IMR-90 (cell line): ENCODE measurements at regions not wholly inside any gene's neighbourhood (a gene's known extent, or its start where the extent isn't known, plus 50 kb on each side); places are given as distances from the start of the nearest gene placed in this dataset.
A peak's percentile ranks its signal among the peaks of the same experiment; 100 is the strongest.

Source experiments
- ATAC-seq: fragments of 200-7000 bp; cut with Tn5 transposase; 2 replicates; pipeline ENCODE4 v1.9.1; 2020; ENCODE audit warnings: low read depth, mild to moderate bottlenecking, moderate library complexity
- BruUV-seq: library from RNA; stranded (reverse); fragments of 400-500 nt; replicated peaks from 2 replicates; lab custom pipeline; 2021; lab: Mats Ljungman, UMichigan
- CTCF ChIA-PET: fragments of 300-600 bp; formaldehyde crosslinking; extraction: SDS; loops from one replicate; lab custom pipeline; 2021; ENCODE audit warnings: antibody characterized with exemption; lab: Yijun Ruan, JAX
- POLR2A ChIA-PET: fragments of 300-600 bp; sonication (Branson Sonifier 250); formaldehyde crosslinking; loops from one replicate; lab custom pipeline; 2022; ENCODE audit warnings: antibody characterized with exemption; ENCODE audit not compliant: unreplicated experiment; lab: Charles Lee
- DNase-seq: peaks from one replicate; pipeline ENCODE4 v3.0.0; 2013
- H2AFZ ChIP-seq: replicated peaks from 2 replicates; pipeline ENCODE3; 2013; ENCODE audit warnings: low read length, mild to moderate bottlenecking; ENCODE audit not compliant: poor library complexity
- H2AK5ac ChIP-seq: 2 replicates; pipeline ENCODE4 v1.6.1; 2013; ENCODE audit warnings: low read depth, low read length, inconsistent platforms
- H2AK9ac ChIP-seq: replicated peaks from 2 replicates; pipeline ENCODE3; 2013; ENCODE audit warnings: mild to moderate bottlenecking, low read depth, low read length, moderate library complexity; ENCODE audit not compliant: poor library complexity
- H2BK120ac ChIP-seq: 2 replicates; pipeline ENCODE4 v1.6.1; 2013; ENCODE audit warnings: low read depth, low read length, inconsistent platforms
- H2BK15ac ChIP-seq: 3 replicates; pipeline ENCODE4 v1.6.1; 2013; ENCODE audit warnings: low read depth, low read length, inconsistent platforms
- H2BK20ac ChIP-seq: 2 replicates; pipeline ENCODE4 v1.6.1; 2013; ENCODE audit warnings: low read depth, mild to moderate bottlenecking, inconsistent platforms, low read length, moderate library complexity
- H2BK5ac ChIP-seq: 2 replicates; pipeline ENCODE4 v1.6.1; 2013; ENCODE audit warnings: mild to moderate bottlenecking, low read depth, low read length, inconsistent platforms; ENCODE audit not compliant: poor library complexity, severe bottlenecking
- H3K14ac ChIP-seq: replicated peaks from 2 replicates; pipeline ENCODE4 v1.6.1; 2013; ENCODE audit warnings: low read depth, low read length, inconsistent platforms
- H3K18ac ChIP-seq: 2 replicates; pipeline ENCODE4 v1.6.1; 2013; ENCODE audit warnings: low read depth, low read length, control low read depth
- H3K23ac ChIP-seq: 2 replicates; pipeline ENCODE4 v1.6.1; 2013; ENCODE audit warnings: low read depth, low read length, inconsistent platforms
- H3K27ac ChIP-seq: 2 replicates; pipeline ENCODE4 v1.5.1; 2013; ENCODE audit warnings: mild to moderate bottlenecking, control low read depth, low read length; ENCODE audit not compliant: insufficient read depth
- H3K27me3 ChIP-seq: 2 replicates; pipeline ENCODE4 v1.6.1; 2013; ENCODE audit warnings: low read length; ENCODE audit not compliant: control insufficient read depth, insufficient read depth
- H3K36me3 ChIP-seq: 2 replicates; pipeline ENCODE4 v1.6.1; 2013; ENCODE audit warnings: low read length, mixed read lengths; ENCODE audit not compliant: control insufficient read depth, insufficient read depth
- H3K4ac ChIP-seq: 2 replicates; pipeline ENCODE4 v1.6.1; 2013; ENCODE audit warnings: low read depth, low read length, inconsistent platforms
- H3K4me1 ChIP-seq: 2 replicates; pipeline ENCODE4 v1.6.1; 2013; ENCODE audit warnings: low read length, mixed read lengths; ENCODE audit not compliant: control insufficient read depth, insufficient read depth
- H3K4me2 ChIP-seq: 2 replicates; pipeline ENCODE4 v1.6.1; 2013; ENCODE audit warnings: low read depth, mild to moderate bottlenecking, control low read depth, low read length, moderate library complexity
- H3K4me3 ChIP-seq: 2 replicates; pipeline ENCODE4 v1.5.1; 2013; ENCODE audit warnings: low read depth, mild to moderate bottlenecking, control low read depth, low read length, moderate library complexity; ENCODE audit not compliant: insufficient read depth
- H3K56ac ChIP-seq: 2 replicates; pipeline ENCODE4 v1.6.1; 2013; ENCODE audit warnings: low read length, inconsistent platforms; ENCODE audit not compliant: insufficient read depth; ENCODE audit errors: extremely low read depth
- H3K79me1 ChIP-seq, 2 experiments: 2 replicates each; pipeline ENCODE4 v1.6.1; 2013; ENCODE audit warnings: low read length in 2 of 2, inconsistent platforms in 1 of 2, low read depth in 1 of 2
- H3K9ac ChIP-seq: 2 replicates; pipeline ENCODE4 v1.6.1; 2013; ENCODE audit warnings: low read depth, low read length, control low read depth
- H3K9me1 ChIP-seq: 2 replicates; pipeline ENCODE4 v1.6.1; 2013; ENCODE audit warnings: low read length, inconsistent platforms; ENCODE audit not compliant: insufficient read depth
- H3K9me3 ChIP-seq: 2 replicates; pipeline ENCODE4 v1.6.1; 2013; ENCODE audit warnings: low read length; ENCODE audit not compliant: control insufficient read depth, insufficient read depth
- H4K20me1 ChIP-seq: 2 replicates; pipeline ENCODE4 v1.6.1; 2013; ENCODE audit warnings: low read length, inconsistent platforms; ENCODE audit not compliant: insufficient read depth
- H4K5ac ChIP-seq: 2 replicates; pipeline ENCODE4 v1.6.1; 2013; ENCODE audit warnings: mild to moderate bottlenecking, low read depth, low read length, control low read depth
- H4K8ac ChIP-seq, 2 experiments: 2 replicates each; pipeline ENCODE4 v1.6.1; 2013; ENCODE audit warnings: low read depth in 2 of 2, low read length in 2 of 2, control low read depth in 1 of 2, inconsistent platforms in 1 of 2
- H4K91ac ChIP-seq: 2 replicates; pipeline ENCODE4 v1.6.1; 2013; ENCODE audit warnings: low read depth, low read length, inconsistent platforms; ENCODE audit not compliant: insufficient read depth
- BHLHE40 ChIP-seq: fragments of 150-350 bp; IDR thresholded peaks from 2 replicates; pipeline ENCODE4 v1.6.1; 2016; ENCODE audit warnings: mild to moderate bottlenecking, low read depth, low read length
- CEBPB ChIP-seq: IDR thresholded peaks from 2 replicates; pipeline ENCODE4 v1.6.1; 2012; ENCODE audit warnings: low read depth, low read length, improper control_type of control experiment
- CHD1 ChIP-seq: IDR thresholded peaks from 2 replicates; pipeline ENCODE4 v1.6.1; 2012; ENCODE audit warnings: low read depth, low read length, improper control_type of control experiment
- CTCF ChIP-seq: conservative IDR thresholded peaks from 2 replicates; pipeline ENCODE4 v1.5.1; 2012; ENCODE audit warnings: mild to moderate bottlenecking, low read depth, low read length, improper control_type of control experiment
- ELK1 ChIP-seq: fragments of 150-350 bp; IDR thresholded peaks from 2 replicates; pipeline ENCODE4 v1.6.1; 2016; ENCODE audit warnings: low read depth, mild to moderate bottlenecking, low read length, moderate library complexity, borderline replicate concordance
- FOS ChIP-seq: fragments of 150-350 bp; IDR thresholded peaks from 2 replicates; pipeline ENCODE4 v1.6.1; 2016; ENCODE audit warnings: low read depth, low read length
- MAFK ChIP-seq: IDR thresholded peaks from 2 replicates; pipeline ENCODE4 v1.6.1; 2012; ENCODE audit warnings: low read depth, low read length, improper control_type of control experiment
- MAZ ChIP-seq: IDR thresholded peaks from 2 replicates; pipeline ENCODE4 v1.6.1; 2012; ENCODE audit warnings: low read depth, mild to moderate bottlenecking, low read length, improper control_type of control experiment, moderate library complexity, borderline replicate concordance
- MXI1 ChIP-seq: IDR thresholded peaks from 2 replicates; pipeline ENCODE4 v1.6.1; 2012; ENCODE audit warnings: low read depth, mild to moderate bottlenecking, low read length, moderate library complexity, borderline replicate concordance
- NFE2L2 ChIP-seq: fragments of 150-350 bp; IDR thresholded peaks from 2 replicates; pipeline ENCODE4 v1.6.1; 2016; ENCODE audit warnings: low read depth, mild to moderate bottlenecking, low read length
- POLR2A ChIP-seq: IDR thresholded peaks from 2 replicates; pipeline ENCODE4 v1.6.1; 2012; ENCODE audit warnings: mild to moderate bottlenecking, low read depth, low read length
- RAD21 ChIP-seq: IDR thresholded peaks from 2 replicates; pipeline ENCODE4 v1.6.1; 2012; ENCODE audit warnings: low read length, improper control_type of control experiment
- RCOR1 ChIP-seq: IDR thresholded peaks from 2 replicates; pipeline ENCODE4 v1.6.1; 2012; ENCODE audit warnings: mild to moderate bottlenecking, low read length, improper control_type of control experiment; ENCODE audit not compliant: insufficient replicate concordance
- RFX5 ChIP-seq: IDR thresholded peaks from 2 replicates; pipeline ENCODE4 v1.8.0; 2012; ENCODE audit warnings: low read depth, mild to moderate bottlenecking, low read length, moderate library complexity
- SMC3 ChIP-seq: fragments of 150-350 bp; IDR thresholded peaks from 2 replicates; pipeline ENCODE4 v1.6.1; 2016; ENCODE audit warnings: low read depth, mild to moderate bottlenecking, antibody characterized with exemption, low read length, moderate library complexity
- USF2 ChIP-seq: fragments of 150-350 bp; IDR thresholded peaks from 2 replicates; pipeline ENCODE4 v1.6.1; 2017; ENCODE audit warnings: mild to moderate bottlenecking, antibody characterized with exemption, low read length, low read depth
- WGBS, 2 experiments: methylation state at CpG; one replicate each; pipeline versions ENCODE4 v1.1.5 to v1.1.7; 2013; ENCODE audit warnings: missing lambda C conversion rate in 2 of 2; ENCODE audit not compliant: insufficient read length in 1 of 2; ENCODE audit errors: extremely low coverage in 2 of 2; 5-methylcytosine and 5-hydroxymethylcytosine counted together
- dilution Hi-C: fragments of 300-500 bp; cut with HindIII; formaldehyde crosslinking; loops from one replicate; pipeline ENCODE4 v1.14.3; 2018; ENCODE audit warnings: low sequenced_read_pairs; ENCODE audit not compliant: unreplicated experiment
- in situ Hi-C: fragments of 300-500 bp; cut with MboI; formaldehyde crosslinking; loops from 3 replicates; pipeline ENCODE4 v1.14.3; 2019; ENCODE audit warnings: low sequenced_read_pairs, inconsistent platforms, mixed read lengths
- intact Hi-C: fragments of 100-400 bp; cut with micrococcal nuclease; formaldehyde crosslinking; loops from 2 replicates; pipeline ENCODE4 v1.10.0; 2022

GRCh38 chr2:58921676-58922075 lies 680.6 kb upstream of the FANCL start:
- no peak overlapping the region for H3K27ac ChIP-seq
- WGBS, 2 experiments: no CpG with 5 or more reads among the region's 2 CpGs

More at GRCh38 chr2:58921676-58922075, 680.6 kb upstream of the FANCL start:
- Histone ChIP-seq H3K18ac (peak overlapping the region; percentile 81; the same call in 1 of the 2 replicates), H4K91ac (peak overlapping the region; percentile 76), H3K79me1 (peaks cover 0 to 4% of the 10 kb centered on the region in 2 experiments; a peak in 1 of 4 replicates), H3K4me2 (no peak overlapping the region), H2AFZ (no peak overlapping the region), H2AK5ac (peak overlapping the region; percentile 61; the same call in 1 of the 2 replicates), H3K36me3 (no peaks in the 10 kb centered on the region), H2AK9ac (no peak overlapping the region), H2BK15ac (peak overlapping the region; percentile 62; the same call in 2 of the 3 replicates), H3K4me3 (no peak overlapping the region), H3K27me3 (no peaks in the 10 kb centered on the region), H3K9ac (no peak overlapping the region), H4K8ac (peak overlapping the region in 1 of 2 experiments; percentile 58; a peak in 1 of 4 replicates), H3K23ac (peak overlapping the region; percentile 71), H4K5ac (peak overlapping the region; percentile 76; the same call in 1 of the 2 replicates), H4K20me1 (no peaks in the 10 kb centered on the region), H3K4me1 (peaks cover 22% of the 10 kb centered on the region; the same call in 1 of the 2 replicates), H2BK5ac (peak overlapping the region; percentile 88), H3K14ac (peak overlapping the region; percentile 92), H3K9me3 (no peaks in the 10 kb centered on the region), H3K9me1 (peaks cover 7% of the 10 kb centered on the region), H2BK120ac (peak overlapping the region; percentile 92), H3K56ac (no peak overlapping the region), H2BK20ac (peak overlapping the region; percentile 89), H3K4ac (peak overlapping the region; percentile 91)
- ATAC-seq: no peak
- ChIA-PET CTCF (interaction anchor here (0.6 kb wide), 1 partner anchor 32 kb away, joined by 3 read pairs; no protein-coding TSS in a partner anchor), POLR2A (no interaction called here)
- DNase-seq: peak; percentile 12
- intact Hi-C loops (no loop called here), dilution Hi-C loops (no loop called here), in situ Hi-C loops (no loop called here)
- BruUV-seq: no TSS peak
- no peak for TF ChIP-seq BHLHE40
- no peak for TF ChIP-seq RFX5
- TF ChIP-seq SMC3: no peak
- TF ChIP-seq POLR2A: no peak
- TF ChIP-seq MAZ: no peak
- TF ChIP-seq CHD1: no peak
- TF ChIP-seq MAFK: no peak
- no peak for TF ChIP-seq FOS
- TF ChIP-seq RCOR1: no peak
- no peak for TF ChIP-seq CEBPB
- TF ChIP-seq NFE2L2: no peak
- TF ChIP-seq MXI1: no peak
- no peak for TF ChIP-seq CTCF
- no peak for TF ChIP-seq RAD21
- no peak for TF ChIP-seq USF2
- no peak for TF ChIP-seq ELK1
